Epithelial cell of prostate (primary cell): ENCODE measurements at regions not wholly inside any gene's neighbourhood (a gene's known extent, or its start where the extent isn't known, plus 50 kb on each side); places are given as distances from the start of the nearest gene placed in this dataset.

Source experiments
- DNase-seq: peaks from one replicate; pipeline ENCODE4 v3.0.0-alpha.2; 2011; ENCODE audit warnings: low read depth, low spot score
- H3K27ac ChIP-seq: fragments of 450-650 bp; 2 replicates; pipeline ENCODE4 v1.5.1; 2017; ENCODE audit warnings: mild to moderate bottlenecking

GRCh38 chr12:123100882-123101281 lies 50.0 kb downstream of the PITPNM2 start:
- H3K27ac ChIP-seq, result no peak overlapping the region
- no peak for DNase-seq

GRCh38 chr12:123100450-123100849 lies 50.4 kb downstream of the PITPNM2 start:
- no peak for DNase-seq
- H3K27ac ChIP-seq, result no peak overlapping the region

- no peak for DNase-seq
- no peak overlapping the region for H3K27ac ChIP-seq
Observed at GRCh38 chr12:123099560-123100192, 51.2 kb downstream of the PITPNM2 start.

- no peak overlapping the region for H3K27ac ChIP-seq
- no peak for DNase-seq
Observed at GRCh38 chr12:123098780-123099179, 52.1 kb downstream of the PITPNM2 start.

- H3K27ac ChIP-seq, result no peak overlapping the region
- no peak for DNase-seq
Observed at GRCh38 chr12:123097561-123098084, 53.3 kb downstream of the PITPNM2 start.

GRCh38 chr12:123096741-123097140 lies 54.1 kb downstream of the PITPNM2 start:
- H3K27ac ChIP-seq, result no peak overlapping the region
- no peak for DNase-seq

- no peak overlapping the region for H3K27ac ChIP-seq
- DNase-seq, result no peak
Observed at GRCh38 chr12:123096182-123096581, 54.7 kb downstream of the PITPNM2 start.

- no peak overlapping the region for H3K27ac ChIP-seq
- no peak for DNase-seq
Observed at GRCh38 chr12:123095078-123095881, 55.6 kb downstream of the PITPNM2 start.

GRCh38 chr12:123094349-123095077 lies 56.4 kb downstream of the PITPNM2 start:
- H3K27ac ChIP-seq, result no peak overlapping the region
- DNase-seq, result no peak

- no peak overlapping the region for H3K27ac ChIP-seq
- peak; percentile 39 for DNase-seq
Observed at GRCh38 chr12:123092866-123093265, 58.0 kb downstream of the PITPNM2 start.

- DNase-seq, result no peak
- no peak overlapping the region for H3K27ac ChIP-seq
Observed at GRCh38 chr12:123091230-123092150, 59.4 kb downstream of the PITPNM2 start.

GRCh38 chr12:123089631-123090353 lies 61.1 kb downstream of the PITPNM2 start:
- peak overlapping the region; percentile 84 for H3K27ac ChIP-seq
- peak; percentile 96 for DNase-seq

GRCh38 chr12:123089140-123089539 lies 61.8 kb downstream of the PITPNM2 start:
- H3K27ac ChIP-seq, result peak overlapping the region; percentile 84
- DNase-seq, result no peak

- peak overlapping the region; percentile 12 for H3K27ac ChIP-seq
- DNase-seq, result peak; percentile 78
Observed at GRCh38 chr12:123085730-123086487, 65.0 kb downstream of the PITPNM2 start.

GRCh38 chr12:123085066-123085465 lies 65.8 kb downstream of the PITPNM2 start:
- no peak for DNase-seq
- peak overlapping the region; percentile 12 for H3K27ac ChIP-seq

- H3K27ac ChIP-seq, result no peak overlapping the region
- no peak for DNase-seq
Observed at GRCh38 chr12:123083661-123084571, 67.0 kb downstream of the PITPNM2 start.

- H3K27ac ChIP-seq, result no peak overlapping the region
- no peak for DNase-seq
Observed at GRCh38 chr12:123080634-123081033, 70.3 kb downstream of the PITPNM2 start.
